Activated CD4-positive, alpha-beta T cell treated with anti-CD3 and anti-CD28 coated beads, Interleukin-10, Interleukin-2, amounts not matched to agents 100 ng/mL and 50 ng/mL, durations not matched to agents 16 hours and 8 hours (primary cell): ENCODE measurements at regions not wholly inside any gene's neighbourhood (a gene's known extent, or its start where the extent isn't known, plus 50 kb on each side); places are given as distances from the start of the nearest gene placed in this dataset.
"Not testable (repeated sequence)": the region's sequence is repeated elsewhere in the genome, so short reads cannot be mapped to it uniquely, and the experiment has no call there.

ENCODE experiments used
- DNase-seq: peaks from one replicate; pipeline ENCODE4 v3.0.0-alpha.2; 2020

- DNase-seq: not testable (repeated sequence)
These were observed 50.1 kb upstream of the FAM72C start for GRCh38 chr1:144021690-144022384.
